ENCODE measurements at regions not wholly inside any gene's neighbourhood (a gene's known extent, or its start where the extent isn't known, plus 50 kb on each side); places are given as distances from the start of the nearest gene placed in this dataset.
A peak's percentile ranks its signal among the peaks of the same experiment; 100 is the strongest.

DNA sequence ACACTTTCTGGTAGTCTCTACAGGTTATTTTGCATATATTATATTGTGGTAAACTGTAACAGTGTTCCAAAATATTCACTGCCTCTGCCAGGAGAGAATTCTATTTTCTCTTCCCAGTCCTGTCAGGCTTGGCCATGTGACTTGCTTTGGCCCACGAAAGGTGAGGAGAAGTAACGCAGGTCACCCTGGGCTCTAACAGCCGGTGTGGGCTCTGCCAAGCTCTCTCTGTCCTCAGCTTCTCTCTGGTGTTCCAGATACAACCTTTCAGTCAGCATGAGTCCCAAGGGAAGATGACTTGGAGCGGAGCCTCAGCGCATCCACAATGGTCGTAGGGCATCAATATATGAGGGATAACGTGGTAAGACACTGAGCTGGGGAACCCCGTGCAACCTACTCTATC lies 113.0 kb upstream of the RREB1 start:
- H3K27me3 ChIP-seq = no peaks in the 10 kb centered on the region
- no peaks in the 10 kb centered on the region for H3K9me3 ChIP-seq
- FAIRE-seq (no peak), DNase-seq (no peak), ATAC-seq (no peak)
- H3K4me3 ChIP-seq = no peak overlapping the region
- H3K27ac ChIP-seq = no peak overlapping the region
- 85 to 89% methylated on average over 8 of the region's 8 CpGs for WGBS, 2 donors
- TF ChIP-seq, protein P1, sequence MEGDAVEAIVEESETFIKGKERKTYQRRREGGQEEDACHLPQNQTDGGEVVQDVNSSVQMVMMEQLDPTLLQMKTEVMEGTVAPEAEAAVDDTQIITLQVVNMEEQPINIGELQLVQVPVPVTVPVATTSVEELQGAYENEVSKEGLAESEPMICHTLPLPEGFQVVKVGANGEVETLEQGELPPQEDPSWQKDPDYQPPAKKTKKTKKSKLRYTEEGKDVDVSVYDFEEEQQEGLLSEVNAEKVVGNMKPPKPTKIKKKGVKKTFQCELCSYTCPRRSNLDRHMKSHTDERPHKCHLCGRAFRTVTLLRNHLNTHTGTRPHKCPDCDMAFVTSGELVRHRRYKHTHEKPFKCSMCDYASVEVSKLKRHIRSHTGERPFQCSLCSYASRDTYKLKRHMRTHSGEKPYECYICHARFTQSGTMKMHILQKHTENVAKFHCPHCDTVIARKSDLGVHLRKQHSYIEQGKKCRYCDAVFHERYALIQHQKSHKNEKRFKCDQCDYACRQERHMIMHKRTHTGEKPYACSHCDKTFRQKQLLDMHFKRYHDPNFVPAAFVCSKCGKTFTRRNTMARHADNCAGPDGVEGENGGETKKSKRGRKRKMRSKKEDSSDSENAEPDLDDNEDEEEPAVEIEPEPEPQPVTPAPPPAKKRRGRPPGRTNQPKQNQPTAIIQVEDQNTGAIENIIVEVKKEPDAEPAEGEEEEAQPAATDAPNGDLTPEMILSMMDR (IDR thresholded peaks at IDR 0.05) = no peak
- intact Hi-C loops (cut with DNase I) = no loop called here
- peaks cover 13 to 17% (median 14%) of the 10 kb centered on the region in 3 donors for H3K4me1 ChIP-seq
- H3K36me3 ChIP-seq = no peaks in the 10 kb centered on the region

DNA sequence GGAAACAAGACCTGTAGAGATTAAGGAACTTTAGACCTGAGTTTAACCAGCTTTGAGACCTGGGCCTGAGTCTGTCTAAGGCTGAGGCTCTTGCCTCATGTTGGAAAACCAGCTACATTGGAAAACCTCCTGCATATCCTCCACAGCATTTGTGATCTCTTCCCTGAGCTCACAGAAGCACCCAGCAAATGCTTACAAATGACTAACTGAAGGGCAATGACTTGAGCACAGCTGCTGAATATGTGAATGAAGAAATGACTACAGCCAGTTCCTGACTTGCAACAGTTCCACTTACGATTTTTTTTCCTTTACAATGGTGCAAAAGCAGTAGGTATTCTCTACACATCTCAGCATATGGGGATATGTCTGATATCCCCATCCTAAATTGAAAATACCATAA lies 112.4 kb upstream of the RREB1 start:
- TF ChIP-seq, protein P1 (IDR thresholded peaks at IDR 0.05) = no peak
- Histone ChIP-seq H3K4me1 (peaks cover 13 to 17% (median 14%) of the 10 kb centered on the region in 3 donors), H3K27me3 (no peaks in the 10 kb centered on the region), H3K27ac (no peak overlapping the region), H3K36me3 (no peaks in the 10 kb centered on the region), H3K4me3 (no peak overlapping the region), H3K9me3 (no peaks in the 10 kb centered on the region)
- FAIRE-seq (no peak), ATAC-seq (no peak), DNase-seq (no peak)
- intact Hi-C loops (cut with DNase I) = no loop called here
- WGBS, 2 donors = 92 to 94% methylated on average over 1 of the region's 1 CpG

DNA sequence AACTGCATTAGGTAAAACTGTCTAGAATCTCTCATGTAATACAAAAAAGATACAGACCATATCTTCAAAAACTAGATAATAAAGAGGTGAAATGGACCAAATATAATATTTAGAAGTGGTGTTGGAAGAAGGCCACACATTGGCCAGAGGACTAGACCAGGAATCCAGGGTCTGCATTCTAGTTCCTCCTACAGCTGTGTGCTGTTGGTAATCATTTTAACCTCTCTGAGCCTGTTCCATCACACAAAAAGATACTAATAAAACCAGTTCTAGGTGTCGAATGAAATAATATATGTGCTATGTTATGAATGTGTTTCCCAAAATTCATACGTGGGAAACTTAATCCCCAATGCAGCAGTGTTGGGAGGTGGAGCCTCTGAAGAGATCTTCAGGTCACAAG lies 111.6 kb upstream of the RREB1 start:
- no peak for FAIRE-seq
- Histone ChIP-seq H3K4me3 (no peak overlapping the region), H3K27ac (no peak overlapping the region), H3K4me1 (peaks cover 13 to 17% (median 14%) of the 10 kb centered on the region in 3 donors), H3K36me3 (no peaks in the 10 kb centered on the region), H3K27me3 (no peaks in the 10 kb centered on the region), H3K9me3 (no peaks in the 10 kb centered on the region)
- WGBS, 2 donors = 90 to 95% methylated on average over 2 of the region's 2 CpGs
- ATAC-seq = no peak
- DNase-seq = no peak
- intact Hi-C loops (cut with DNase I) = no loop called here
- TF ChIP-seq, protein P1 (IDR thresholded peaks at IDR 0.05) = no peak

DNA sequence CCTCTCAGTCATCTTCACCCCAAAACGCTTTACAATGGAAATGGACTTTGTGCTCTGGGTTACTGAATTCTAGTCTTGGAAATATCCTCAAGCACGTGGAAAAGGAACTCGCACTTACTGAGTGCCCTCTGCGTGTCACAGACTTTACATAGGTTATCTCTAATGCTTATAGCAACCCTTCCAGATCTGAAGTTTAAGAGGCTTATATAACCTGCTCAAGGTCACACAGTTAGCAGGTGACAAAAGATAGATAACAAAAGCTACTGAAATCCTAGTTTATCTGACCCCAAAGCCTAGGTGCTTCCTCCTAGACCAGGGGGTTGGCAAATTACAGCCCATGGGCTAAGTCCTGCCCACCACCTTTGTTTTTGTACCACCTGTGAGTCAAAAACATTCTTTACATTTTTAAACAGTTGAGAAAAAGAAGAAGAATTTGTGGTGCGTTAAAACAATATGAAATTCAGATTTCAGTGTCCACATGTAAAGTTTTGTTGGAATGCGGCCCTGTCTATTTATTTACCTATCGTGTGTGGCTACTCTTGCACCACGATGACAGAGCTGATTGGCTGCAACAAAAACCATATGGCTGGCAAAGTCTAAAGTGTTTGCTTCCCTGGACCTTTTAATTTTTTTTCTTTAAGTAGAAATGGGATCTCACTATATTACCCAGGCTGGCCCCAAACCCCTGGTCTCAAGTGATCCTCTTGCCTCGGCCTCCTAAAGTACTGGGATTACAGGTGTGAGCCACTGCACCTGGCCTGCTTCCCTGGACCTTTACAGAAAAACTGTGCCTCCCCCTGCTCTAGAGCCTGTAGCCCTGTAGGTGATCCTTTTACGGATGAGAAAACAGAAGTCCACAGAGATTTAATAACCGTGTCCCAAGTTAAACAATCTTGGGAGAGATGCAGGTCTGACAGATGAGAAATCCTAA lies 110.2 kb upstream of the RREB1 start:
- peaks cover 13 to 17% (median 14%) of the 10 kb centered on the region in 3 donors for H3K4me1 ChIP-seq
- WGBS, 2 donors = 27 to 34% methylated on average over 11 of the region's 11 CpGs
- TF ChIP-seq, protein P1 (IDR thresholded peaks at IDR 0.05) = no peak
- no peaks in the 10 kb centered on the region for H3K36me3 ChIP-seq
- FAIRE-seq (no peak), DNase-seq (no peak), ATAC-seq (peak; percentile 42 to 81 (median 60))
- H3K9me3 ChIP-seq = no peaks in the 10 kb centered on the region
- no peak overlapping the region for H3K4me3 ChIP-seq
- H3K27ac ChIP-seq = peak overlapping the region in 1 of 4 donors; percentile 48
- intact Hi-C loops (cut with DNase I) = no loop called here
- H3K27me3 ChIP-seq = no peaks in the 10 kb centered on the region

DNA sequence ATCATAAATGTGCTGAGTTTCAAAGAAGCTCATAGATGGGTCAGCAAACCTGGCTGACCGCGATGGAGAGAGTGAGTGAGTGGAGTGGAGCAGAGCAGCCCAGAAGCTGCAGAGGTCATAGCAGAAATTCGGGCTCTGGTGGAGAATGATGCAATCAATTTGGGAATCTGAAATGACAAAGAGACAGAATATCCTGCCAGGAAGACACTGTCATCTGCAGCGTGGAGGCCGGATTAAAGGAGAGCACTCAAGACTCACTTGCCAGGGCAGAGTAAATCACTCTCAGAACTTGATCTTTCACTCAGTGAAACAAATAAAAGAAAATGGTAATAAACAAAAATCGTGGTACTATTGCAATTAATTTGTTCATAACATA lies 109.6 kb upstream of the RREB1 start:
- ATAC-seq (peak in 3 of 4 donors; percentile 5 to 30 (median 23)), DNase-seq (no peak), FAIRE-seq (no peak)
- no peaks in the 10 kb centered on the region for H3K9me3 ChIP-seq
- no peaks in the 10 kb centered on the region for H3K27me3 ChIP-seq
- H3K36me3 ChIP-seq = no peaks in the 10 kb centered on the region
- no peak overlapping the region for H3K27ac ChIP-seq
- 64 to 65% methylated on average over 6 of the region's 6 CpGs for WGBS, 2 donors
- no peak overlapping the region for H3K4me3 ChIP-seq
- TF ChIP-seq, protein P1 (IDR thresholded peaks at IDR 0.05) = no peak
- H3K4me1 ChIP-seq = peaks cover 13 to 17% (median 14%) of the 10 kb centered on the region in 3 donors
- intact Hi-C loops (cut with DNase I) = no loop called here

All from pancreas (tissue), 10 donors.